HG02938 (cell line): ENCODE measurements at regions not wholly inside any gene's neighbourhood (a gene's known extent, or its start where the extent isn't known, plus 50 kb on each side); places are given as distances from the start of the nearest gene placed in this dataset.
"Not testable (repeated sequence)": the region's sequence is repeated elsewhere in the genome, so short reads cannot be mapped to it uniquely, and the experiment has no call there.

Source experiments
- ATAC-seq: cut with Tn5 transposase; IDR thresholded peaks from one replicate; pipeline ENCODE4 v1.9.1; 2021; ENCODE audit warnings: mild to moderate bottlenecking, moderate library complexity; ENCODE audit not compliant: unreplicated experiment

DNA sequence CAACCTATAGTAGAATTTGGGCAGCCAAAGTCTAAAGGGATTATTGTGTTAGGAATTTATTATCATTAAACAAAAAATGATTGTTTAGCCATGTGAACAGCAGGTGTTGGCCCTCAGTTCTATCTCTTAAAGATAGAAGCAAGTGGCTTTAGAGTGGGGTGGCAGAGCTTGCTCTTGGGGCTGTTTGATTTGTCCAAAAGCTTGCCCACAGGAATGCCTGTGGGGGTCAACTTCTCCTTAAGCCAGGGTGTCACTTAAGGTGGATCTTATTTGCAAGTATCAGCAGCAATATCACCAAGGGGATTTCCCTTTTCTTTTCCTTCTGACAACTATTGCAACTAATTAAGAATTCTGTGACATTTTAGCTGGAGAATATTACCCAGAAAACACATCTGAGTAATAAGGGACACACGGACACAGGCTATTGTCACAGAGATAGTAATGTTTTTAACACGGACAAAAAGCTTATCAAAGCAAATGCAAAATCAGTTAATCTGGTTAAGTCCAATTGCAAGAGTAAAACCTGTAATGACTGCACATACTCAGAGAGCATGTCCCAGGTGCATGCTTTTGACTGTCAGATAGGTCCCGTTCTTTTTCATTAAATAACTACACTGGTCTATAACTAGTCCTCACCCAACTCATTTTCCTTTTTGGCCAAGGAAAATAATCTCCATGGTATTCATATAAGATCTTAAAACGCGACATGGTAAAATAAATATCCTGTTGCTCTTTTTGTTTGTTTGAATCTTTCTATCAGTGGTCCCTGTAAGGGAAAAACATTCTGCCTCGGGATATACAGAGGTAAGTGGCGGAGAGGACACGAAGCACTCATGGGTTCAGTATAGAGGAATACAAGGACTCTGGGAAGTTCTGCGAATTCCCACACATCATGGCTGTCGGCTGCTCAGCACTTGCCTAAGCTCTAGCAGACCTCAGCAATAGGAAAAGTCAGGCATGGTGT, 172.1 kb upstream of the RFC3 start:
- no peak for ATAC-seq

GRCh38 chr13:33649212-33649878, 168.6 kb upstream of the RFC3 start:
- ATAC-seq: no peak

DNA sequence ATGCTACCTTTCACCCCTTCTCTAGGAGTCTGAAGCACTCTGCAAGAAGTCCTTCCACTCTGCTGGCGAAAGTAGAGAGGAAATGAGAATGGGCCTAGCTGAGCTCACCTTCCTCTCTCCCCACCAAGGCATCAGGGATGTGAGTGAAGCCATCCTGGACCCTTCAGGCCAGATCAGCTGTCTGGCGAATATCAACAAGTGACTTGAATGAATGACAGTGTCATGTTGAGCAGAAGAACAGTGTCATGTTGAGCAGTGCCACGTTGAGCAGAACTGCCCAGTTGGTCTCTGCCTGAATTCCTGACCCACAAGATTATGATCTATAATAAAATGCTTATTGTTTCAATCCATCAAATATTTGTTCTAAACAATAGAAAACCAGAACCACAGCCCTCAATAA, 166.2 kb upstream of the RFC3 start:
- no peak for ATAC-seq

DNA sequence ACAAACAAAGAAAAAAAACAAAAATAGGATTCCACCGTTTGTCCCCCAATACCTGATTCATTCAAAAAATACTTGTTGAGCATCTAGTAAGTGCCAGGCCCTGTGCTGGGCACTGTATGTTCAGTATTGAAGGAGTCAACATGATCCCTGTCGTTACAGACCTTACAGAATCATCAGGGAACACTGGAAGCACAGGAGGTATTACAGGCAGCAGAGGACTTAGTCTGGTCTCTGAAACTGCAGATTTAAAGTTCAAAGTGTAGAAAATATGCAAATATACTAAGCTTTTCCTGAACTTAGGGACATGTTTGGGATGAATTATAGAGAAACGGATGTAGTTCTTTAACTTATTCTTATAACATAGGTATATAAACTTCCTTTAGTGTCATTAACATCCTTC, 160.7 kb upstream of the RFC3 start:
- ATAC-seq: no peak

DNA sequence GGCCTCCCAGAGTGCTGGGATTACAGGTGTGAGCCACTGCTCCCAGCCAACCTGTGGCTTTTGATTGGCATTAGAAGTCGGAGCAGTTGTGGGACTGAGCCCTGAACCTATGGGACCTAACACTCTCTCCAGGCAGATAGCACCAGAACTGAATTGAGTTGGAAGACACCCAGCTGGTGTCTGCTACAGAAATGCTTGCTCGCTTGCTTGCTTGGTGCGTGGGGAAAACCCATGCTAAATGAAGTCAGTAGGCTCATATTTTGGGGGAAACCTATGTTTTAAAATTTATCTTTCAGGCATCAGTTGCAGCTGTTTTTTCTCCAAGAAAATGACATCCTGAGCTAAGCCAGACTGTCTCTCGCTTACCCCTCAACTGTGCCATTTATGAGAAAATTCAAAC, 158.5 kb upstream of the RFC3 start:
- ATAC-seq: no peak

GRCh38 chr13:33659894-33660293, 158.1 kb upstream of the RFC3 start:
- ATAC-seq: no peak

- no peak for ATAC-seq
Observed at GRCh38 chr13:33662392-33662791, 155.6 kb upstream of the RFC3 start.

- no peak for ATAC-seq
Observed at GRCh38 chr13:33665626-33666175, 152.2 kb upstream of the RFC3 start.

GRCh38 chr13:33671560-33671959, 146.4 kb upstream of the RFC3 start:
- ATAC-seq: no peak

DNA sequence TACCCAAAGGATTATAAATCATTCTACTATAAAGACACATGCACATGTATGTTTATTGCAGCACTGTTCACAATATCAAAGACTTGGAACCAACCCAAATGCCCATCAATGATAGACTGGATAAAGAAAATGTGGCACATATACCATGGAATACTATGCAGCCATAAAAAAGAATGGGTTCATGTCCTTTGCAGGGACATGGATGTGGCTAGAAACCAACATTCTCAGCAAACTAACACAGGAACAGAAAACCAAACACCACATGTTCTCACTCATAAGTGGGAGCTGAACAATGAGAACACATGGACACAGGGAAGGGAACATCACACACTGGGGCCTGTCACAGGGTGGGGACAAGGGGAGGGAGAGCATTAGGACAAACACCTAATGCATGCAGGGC, 145.9 kb upstream of the RFC3 start:
- ATAC-seq: not testable (repeated sequence)

DNA sequence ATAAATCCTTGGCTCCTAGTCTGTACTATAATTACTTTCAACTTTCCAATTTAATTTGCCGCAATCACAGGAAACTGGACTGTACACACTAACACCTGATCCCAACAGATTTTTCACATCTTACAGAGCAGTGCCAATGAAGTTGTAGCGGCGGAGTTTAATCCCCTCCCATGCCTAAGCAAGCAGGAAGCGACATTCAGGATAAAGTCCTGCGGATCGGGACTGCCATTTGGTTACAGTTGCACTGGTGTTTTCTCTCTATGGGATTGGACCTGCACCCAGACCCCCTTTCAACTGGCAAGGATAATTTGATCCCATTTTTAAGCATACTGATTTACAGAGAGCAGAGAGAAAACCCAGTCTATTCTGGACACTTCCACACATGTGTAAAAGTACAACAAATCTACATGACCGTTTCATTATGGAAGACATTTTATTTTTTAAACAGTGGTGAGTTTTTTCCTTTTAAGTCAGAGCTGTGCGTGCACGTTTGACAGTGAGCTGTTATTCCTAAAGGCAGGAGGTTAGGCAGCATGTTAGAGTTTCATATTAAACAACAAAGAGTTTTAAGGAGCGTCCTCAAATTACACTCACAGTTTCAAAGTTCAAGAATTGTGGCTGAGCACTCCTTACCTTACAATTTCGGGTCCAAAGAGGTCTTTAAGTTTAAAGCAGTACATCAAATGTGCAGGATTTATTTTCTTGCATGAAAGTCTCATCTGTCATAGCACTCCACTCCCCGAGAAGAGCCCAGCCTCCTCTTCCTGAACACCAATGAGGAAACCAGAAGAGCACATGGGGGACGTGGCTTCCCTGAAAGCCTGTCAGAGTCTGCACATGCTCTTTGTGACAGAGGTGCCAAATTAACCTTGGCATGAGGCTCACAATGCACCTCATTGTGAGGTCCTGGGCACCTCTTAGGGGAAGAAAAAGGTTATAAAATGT, 141.6 kb upstream of the RFC3 start:
- ATAC-seq: no peak

DNA sequence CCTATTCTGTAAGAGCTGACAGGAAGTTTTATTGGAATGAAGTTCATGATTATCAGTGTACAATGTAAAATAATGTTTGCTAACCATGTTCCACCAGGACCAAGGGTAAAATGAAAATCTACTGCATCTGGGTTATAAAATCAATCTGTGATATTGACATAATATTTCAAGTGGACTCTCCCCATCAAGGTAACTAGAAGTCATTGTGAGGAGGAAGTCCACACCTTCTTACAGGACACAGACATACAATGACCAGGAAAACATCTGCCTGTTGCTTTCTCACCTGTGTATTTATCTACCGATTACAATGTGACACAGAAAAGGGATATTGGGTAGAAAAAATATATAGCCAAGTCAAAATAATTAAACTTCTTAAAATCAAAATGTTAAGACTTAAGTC, 140.7 kb upstream of the RFC3 start:
- no peak for ATAC-seq

DNA sequence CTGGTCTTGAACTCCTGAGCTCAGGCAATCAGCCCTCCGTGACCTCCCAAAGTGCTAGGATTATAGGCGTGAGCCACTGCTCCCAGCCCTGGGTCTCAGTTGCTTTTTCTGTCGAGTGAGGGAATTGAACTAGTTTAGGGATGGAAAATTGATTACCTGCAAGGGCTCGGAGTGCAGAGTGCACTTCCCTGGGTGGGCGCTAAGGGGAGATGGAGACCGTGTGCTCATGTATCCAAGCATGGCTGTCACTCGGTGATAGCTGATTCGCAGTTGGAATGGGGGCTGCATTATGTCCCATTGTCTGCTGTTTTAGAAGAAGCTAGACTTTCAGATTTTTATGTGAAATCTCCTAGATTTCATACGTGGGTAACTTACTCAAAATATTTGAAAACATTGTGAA, 139.9 kb upstream of the RFC3 start:
- ATAC-seq: no peak

- peak; percentile 92 for ATAC-seq
Observed at GRCh38 chr13:33678906-33679657, 138.9 kb upstream of the RFC3 start.

DNA sequence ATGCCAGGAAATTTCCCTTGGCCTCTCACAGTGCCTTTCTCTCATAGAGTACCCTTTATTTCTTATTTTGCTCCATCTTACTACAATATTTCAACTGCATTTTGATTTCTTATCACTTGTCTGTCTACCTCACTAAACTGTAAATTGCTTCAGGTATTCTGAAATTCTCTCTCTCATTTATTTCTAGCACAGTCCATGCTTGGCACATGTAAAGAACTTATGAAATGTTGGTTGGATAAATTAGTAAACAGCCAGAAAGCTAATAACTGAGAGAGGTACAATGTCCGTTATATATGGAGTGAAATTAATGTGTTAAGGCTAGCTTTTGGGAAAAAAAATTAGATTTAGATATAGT, 138.3 kb upstream of the RFC3 start:
- ATAC-seq: peak; percentile 0

- ATAC-seq: no peak
Observed at GRCh38 chr13:33682020-33682564, 135.9 kb upstream of the RFC3 start.

GRCh38 chr13:33682646-33683045, 135.3 kb upstream of the RFC3 start:
- ATAC-seq: not testable (repeated sequence)

DNA sequence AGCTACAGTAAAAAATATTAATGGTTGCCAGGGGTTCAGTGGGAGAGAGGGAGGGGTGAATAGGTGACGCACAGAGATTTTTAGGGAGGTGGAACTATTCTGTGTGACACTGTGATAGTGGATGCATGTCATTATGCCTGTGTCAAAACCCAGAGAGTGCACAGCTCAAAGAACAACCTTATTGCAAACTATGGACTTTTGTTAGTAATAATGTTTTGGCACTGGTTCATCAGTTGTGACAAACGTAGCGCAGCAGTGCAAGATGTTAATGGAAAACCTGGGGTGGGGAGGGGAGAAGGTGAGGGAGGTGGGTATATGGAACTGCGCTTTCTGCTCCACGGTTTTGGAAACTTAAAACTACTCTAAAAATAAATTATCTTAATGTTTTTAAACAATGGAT, 134.6 kb upstream of the RFC3 start:
- ATAC-seq: no peak

DNA sequence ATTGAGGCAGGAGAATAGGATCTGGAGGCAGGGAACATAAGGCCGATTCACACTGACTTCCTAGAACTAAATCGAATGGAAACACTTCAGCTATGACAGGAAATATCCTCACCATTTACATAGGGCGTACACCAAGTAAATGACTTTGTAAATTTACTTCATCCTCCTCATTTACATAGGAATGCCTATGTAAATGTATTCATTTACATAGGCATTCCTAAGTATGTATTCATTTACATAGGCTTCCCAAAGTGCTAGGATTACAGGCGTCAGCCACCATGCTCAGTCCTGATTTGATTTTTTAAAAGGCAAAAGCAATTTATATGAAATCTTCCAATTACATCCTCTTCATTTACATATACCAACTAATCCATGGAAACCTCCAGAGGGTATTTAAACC, 133.1 kb upstream of the RFC3 start:
- ATAC-seq: no peak
